Heart right ventricle (tissue), 16 donors: ENCODE measurements at regions not wholly inside any gene's neighbourhood (a gene's known extent, or its start where the extent isn't known, plus 50 kb on each side); places are given as distances from the start of the nearest gene placed in this dataset.

Experiments used
- ATAC-seq, 8 donors: fragments of 200-7000 bp; cut with Tn5 transposase; one replicate each; pipeline ENCODE4 v1.9.1; 2020; ENCODE audit warnings: mild to moderate bottlenecking in 8 of 8, moderate library complexity in 8 of 8, moderate number of reproducible peaks in 1 of 8
- DNase-seq, 2 donors: peaks; one replicate each; pipeline ENCODE4 v3.0.0-alpha.2; 2020
- H3K27ac ChIP-seq, 10 donors: fragments of 200-600 bp; sonication (generic) in 2 of 10; one replicate each; pipeline versions ENCODE4 v1.5.0 to v1.8.0; 2020 to 2022; ENCODE audit warnings: mild to moderate bottlenecking in 3 of 10
- H3K27me3 ChIP-seq, 7 donors: fragments of 200-600 bp; one replicate each; pipeline ENCODE4 v1.8.0; 2021 to 2022; ENCODE audit warnings: mild to moderate bottlenecking in 2 of 7
- H3K36me3 ChIP-seq, 9 donors: fragments of 200-600 bp; sonication (generic) in 1 of 9; one replicate each; pipeline versions ENCODE4 v1.5.0 to v1.8.0; 2020 to 2022; ENCODE audit warnings: mild to moderate bottlenecking in 2 of 9
- H3K4me1 ChIP-seq, 9 donors: fragments of 200-600 bp; sonication (generic) in 1 of 9; one replicate each; pipeline versions ENCODE4 v1.5.0 to v1.8.0; 2020 to 2022; ENCODE audit warnings: mild to moderate bottlenecking in 4 of 9
- H3K4me3 ChIP-seq, 10 donors: fragments of 200-600 bp; sonication (generic) in 2 of 10; one replicate each; pipeline versions ENCODE4 v1.5.0 to v1.8.0; 2020 to 2022; ENCODE audit warnings: mild to moderate bottlenecking in 7 of 10, moderate library complexity in 2 of 10
- H3K9me3 ChIP-seq, 11 donors: fragments of 200-600 bp in 10 of 11; sonication (generic) in 2 of 11; one replicate each; pipeline versions ENCODE4 v1.5.0 to v1.8.0; 2013 to 2022; ENCODE audit warnings: mild to moderate bottlenecking in 2 of 11, control low read depth in 1 of 11, moderate library complexity in 1 of 11
- CTCF ChIP-seq, 9 donors: fragments of 200-600 bp; sonication (generic) in 2 of 9; IDR thresholded peaks; one replicate each; pipeline versions ENCODE4 v1.5.0 to v1.8.0; 2021 to 2022; ENCODE audit warnings: antibody characterized with exemption in 9 of 9, mild to moderate bottlenecking in 5 of 9, moderate library complexity in 1 of 9
- WGBS, 2 donors: extraction: QIAGEN DNeasy Blood & Tissue Kit; methylation state at CpG; one replicate each; pipeline ENCODE4 v1.1.7; 2013; ENCODE audit warnings: inconsistent platforms in 1 of 2; 5-methylcytosine and 5-hydroxymethylcytosine counted together
- intact Hi-C, 10 donors: fragments of 100-400 bp; cut with DNase I; formaldehyde crosslinking; loops; one replicate each; pipeline versions ENCODE4 v1.11.1 to v1.14.2; 2022
- donor health status: Arrhythmogenic right ventricular cardiomyopathy.
- donor health status: ischemic (EF 13 %, LVEDD 7.1; RV severe dilation, severe dysfunction).
- donor health status: healthy with polysubstance abuse.
- donor health status: DM: no; HTN: yes; CAD: no.
- donor health status: DM: no; HTN: no; CAD: no.
- donor health status: ischemic (EF 25% LVEDD 6.9; RV normal size, moderate dysfunction).
- donor health status: ischemic (EF 25% LVEDD 5.7; RV mildly dilated, moderate dysfunction).
- donor health status: healthy.
- donor health status: DM: yes; HTN: yes; CAD: no.
- donor health status: Ischemic cardiomyopathy.
- donor health status: ischemic (EF 35%, LVEDD 5.7; RV mildly dilated, moderate dysfunction).
- donor health status: nonischemic (EF 11% LVEDD 7.7; RV severe dilation, severe dysfunction).
- donor health status: DM: yes; HTN: yes; CAD: no.
- donor health status: PGD.
- donor health status: ischemic (EF 29% LVEDD 5.4; RV normal size, mild dysfunction).
- donor health status: nonischemic (EF 23%, LVEDD 6.1; RV moderate dilation, normal function).

GRCh38 chr9:105950448-105950847, 256.1 kb downstream of the TMEM38B start:
- intact Hi-C loops = loop anchor here in 1 of 10 donors (10.0 kb wide), 1 partner anchor 64 kb away; no protein-coding TSS in a partner anchor
- no peak for TF ChIP-seq CTCF (IDR thresholded peaks at IDR 0.05)

GRCh38 chr9:105950894-105951293, 256.6 kb downstream of the TMEM38B start:
- 92 to 94% methylated on average over 1 of the region's 1 CpG for WGBS, 2 donors
- peaks cover 0 to 32% (median 3%) of the 10 kb centered on the region in 11 donors for H3K9me3 ChIP-seq
- no peak for DNase-seq
- no peak for TF ChIP-seq CTCF (IDR thresholded peaks at IDR 0.05)
- no peaks in the 10 kb centered on the region for H3K27me3 ChIP-seq
- intact Hi-C loops = loop anchor here in 1 of 10 donors (10.0 kb wide), 1 partner anchor 64 kb away; no protein-coding TSS in a partner anchor
- no peak for ATAC-seq
- H3K36me3 ChIP-seq = no peaks in the 10 kb centered on the region
- no peak overlapping the region for H3K4me3 ChIP-seq
- H3K27ac ChIP-seq = no peak overlapping the region
- no peaks in the 10 kb centered on the region for H3K4me1 ChIP-seq

More at GRCh38 chr9:105950448-105950847, 256.1 kb downstream of the TMEM38B start:
- DNase-seq = no peak
- Histone ChIP-seq H3K4me1 (no peaks in the 10 kb centered on the region), H3K9me3 (peaks cover 0 to 36% (median 3%) of the 10 kb centered on the region in 11 donors), H3K27ac (no peak overlapping the region), H3K4me3 (no peak overlapping the region), H3K36me3 (no peaks in the 10 kb centered on the region), H3K27me3 (no peaks in the 10 kb centered on the region)
- no peak for ATAC-seq
- WGBS, 2 donors = 89 to 93% methylated on average over 2 of the region's 2 CpGs

- no peaks in the 10 kb centered on the region for H3K36me3 ChIP-seq
- H3K27me3 ChIP-seq = no peaks in the 10 kb centered on the region
- intact Hi-C loops = loop anchor here in 1 of 10 donors (10.0 kb wide), 1 partner anchor 60 kb away; no protein-coding TSS in a partner anchor
- TF ChIP-seq CTCF (IDR thresholded peaks at IDR 0.05) = no peak
- H3K4me3 ChIP-seq = no peak overlapping the region
- DNase-seq (no peak), ATAC-seq (no peak)
- no peak overlapping the region for H3K27ac ChIP-seq
- no peaks in the 10 kb centered on the region for H3K4me1 ChIP-seq
- H3K9me3 ChIP-seq = peaks cover 0 to 4% (median 0%) of the 10 kb centered on the region in 11 donors
- WGBS, 2 donors = 84 to 85% methylated on average over 1 of the region's 1 CpG
Measured at GRCh38 chr9:105954517-105954916, 260.2 kb downstream of the TMEM38B start.

- no peak for TF ChIP-seq CTCF (IDR thresholded peaks at IDR 0.05)
- Histone ChIP-seq H3K4me1 (no peaks in the 10 kb centered on the region), H3K9me3 (no peaks in the 10 kb centered on the region), H3K36me3 (no peaks in the 10 kb centered on the region), H3K27ac (no peak overlapping the region), H3K4me3 (no peak overlapping the region), H3K27me3 (no peaks in the 10 kb centered on the region)
- ATAC-seq (no peak), DNase-seq (no peak)
- intact Hi-C loops = loop anchor here in 1 of 10 donors (10.0 kb wide), 1 partner anchor 57 kb away; no protein-coding TSS in a partner anchor
- WGBS, 2 donors = 73 to 77% methylated on average over 1 of the region's 1 CpG
Measured at GRCh38 chr9:105957830-105958229, 263.5 kb downstream of the TMEM38B start.
